GM10266 (cell line): ENCODE measurements at regions not wholly inside any gene's neighbourhood (a gene's known extent, or its start where the extent isn't known, plus 50 kb on each side); places are given as distances from the start of the nearest gene placed in this dataset.
"Not testable (repeated sequence)": the region's sequence is repeated elsewhere in the genome, so short reads cannot be mapped to it uniquely, and the experiment has no call there.

Source experiments
- DNase-seq: peaks from one replicate; pipeline ENCODE4 v3.0.0; 2012; ENCODE audit errors: extremely low spot score
- TF ChIP-seq, protein P1 (sequence below): IDR thresholded peaks from 2 replicates; pipeline ENCODE4 v1.5.1; 2012; ENCODE audit warnings: mild to moderate bottlenecking, low read depth; ENCODE audit not compliant: control insufficient read depth, insufficient read depth; ENCODE audit errors: missing control alignments

DNA sequence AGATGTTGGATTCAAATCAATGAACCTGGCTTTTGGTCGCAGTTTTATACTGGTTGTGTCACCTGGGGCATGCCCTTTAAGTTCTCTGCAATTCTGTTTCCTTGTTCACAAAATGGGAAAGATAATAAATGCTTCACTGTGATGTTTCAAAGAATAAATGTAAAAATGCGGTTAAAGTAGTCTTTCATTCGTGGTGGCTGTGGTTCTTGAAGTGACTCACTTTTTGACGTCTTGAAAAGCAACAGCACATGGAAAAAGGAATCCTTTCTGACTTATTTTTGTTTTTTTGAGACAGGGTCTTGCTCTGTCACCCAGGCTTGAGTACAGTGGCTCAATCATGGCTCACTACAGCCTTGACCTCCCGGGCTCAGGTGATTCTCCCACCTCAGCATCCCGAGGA, 88.4 kb upstream of the SLIT3 start:
- TF ChIP-seq, protein P1, sequence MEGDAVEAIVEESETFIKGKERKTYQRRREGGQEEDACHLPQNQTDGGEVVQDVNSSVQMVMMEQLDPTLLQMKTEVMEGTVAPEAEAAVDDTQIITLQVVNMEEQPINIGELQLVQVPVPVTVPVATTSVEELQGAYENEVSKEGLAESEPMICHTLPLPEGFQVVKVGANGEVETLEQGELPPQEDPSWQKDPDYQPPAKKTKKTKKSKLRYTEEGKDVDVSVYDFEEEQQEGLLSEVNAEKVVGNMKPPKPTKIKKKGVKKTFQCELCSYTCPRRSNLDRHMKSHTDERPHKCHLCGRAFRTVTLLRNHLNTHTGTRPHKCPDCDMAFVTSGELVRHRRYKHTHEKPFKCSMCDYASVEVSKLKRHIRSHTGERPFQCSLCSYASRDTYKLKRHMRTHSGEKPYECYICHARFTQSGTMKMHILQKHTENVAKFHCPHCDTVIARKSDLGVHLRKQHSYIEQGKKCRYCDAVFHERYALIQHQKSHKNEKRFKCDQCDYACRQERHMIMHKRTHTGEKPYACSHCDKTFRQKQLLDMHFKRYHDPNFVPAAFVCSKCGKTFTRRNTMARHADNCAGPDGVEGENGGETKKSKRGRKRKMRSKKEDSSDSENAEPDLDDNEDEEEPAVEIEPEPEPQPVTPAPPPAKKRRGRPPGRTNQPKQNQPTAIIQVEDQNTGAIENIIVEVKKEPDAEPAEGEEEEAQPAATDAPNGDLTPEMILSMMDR: no peak
- no peak for DNase-seq

DNA sequence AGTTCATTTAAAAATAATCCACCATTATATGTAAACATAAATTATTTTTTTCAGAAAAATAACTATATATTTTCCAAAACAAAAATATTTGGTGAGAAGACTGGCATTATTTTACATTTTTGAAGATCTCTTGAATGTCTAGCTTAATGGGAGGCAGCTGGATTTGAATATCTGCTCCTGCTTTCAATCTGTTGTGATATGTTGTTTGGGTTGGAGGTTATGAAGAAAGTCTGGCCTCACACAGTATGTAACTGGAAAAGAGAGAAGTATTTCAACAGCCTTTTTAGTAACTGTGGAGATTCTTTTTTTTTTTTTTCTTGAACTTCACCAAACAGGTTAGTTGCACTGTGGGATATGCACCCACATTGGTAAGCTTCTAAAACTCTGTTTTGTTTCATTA, 84.7 kb upstream of the SLIT3 start:
- DNase-seq: no peak

GRCh38 chr5:169384661-169385060, 83.7 kb upstream of the SLIT3 start:
- no peak for DNase-seq
- TF ChIP-seq, protein P1: no peak

More for the DNA sequence above, 84.7 kb upstream of the SLIT3 start:
- TF ChIP-seq, protein P1: no peak

DNA sequence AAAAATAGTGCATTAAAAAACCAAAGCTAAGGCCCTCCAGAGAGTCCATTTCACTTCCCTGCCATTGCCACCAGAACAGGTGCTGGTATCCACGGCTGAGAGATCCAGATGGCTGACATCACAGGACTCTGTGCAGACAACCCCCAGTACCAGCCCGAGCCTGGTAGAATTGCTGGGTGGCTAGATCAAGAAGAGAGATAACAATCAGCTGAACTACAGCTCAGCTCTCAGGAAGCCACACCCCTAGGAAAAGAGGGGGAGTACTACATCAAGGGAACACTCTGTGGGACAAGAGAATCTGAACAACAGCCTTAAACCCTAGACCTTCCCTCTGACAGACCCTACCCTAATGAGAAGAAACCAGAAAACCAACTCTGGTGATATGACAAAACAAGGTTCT, 73.8 kb upstream of the SLIT3 start:
- TF ChIP-seq, protein P1: no peak
- DNase-seq: no peak

DNA sequence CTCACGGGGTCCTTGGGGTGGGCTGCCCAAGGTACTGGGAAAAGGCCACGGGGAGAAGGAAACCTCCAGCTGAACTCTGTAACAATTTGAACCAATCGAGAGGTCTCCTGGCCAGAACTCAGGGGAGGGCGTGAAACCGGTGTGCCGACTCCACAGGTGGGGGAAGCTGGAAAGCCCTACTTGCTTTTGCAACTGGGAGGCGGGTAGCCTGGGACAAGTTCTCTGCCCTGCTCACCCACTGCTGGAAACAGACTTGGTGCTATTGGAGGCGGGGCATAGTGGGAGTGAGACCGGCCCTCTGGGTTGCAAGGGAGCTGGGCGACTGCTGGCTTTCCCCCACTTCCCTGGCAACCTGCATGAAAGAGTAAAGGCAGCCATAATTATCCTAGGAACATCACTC, 73.2 kb upstream of the SLIT3 start:
- DNase-seq: no peak
- TF ChIP-seq, protein P1: no peak

DNA sequence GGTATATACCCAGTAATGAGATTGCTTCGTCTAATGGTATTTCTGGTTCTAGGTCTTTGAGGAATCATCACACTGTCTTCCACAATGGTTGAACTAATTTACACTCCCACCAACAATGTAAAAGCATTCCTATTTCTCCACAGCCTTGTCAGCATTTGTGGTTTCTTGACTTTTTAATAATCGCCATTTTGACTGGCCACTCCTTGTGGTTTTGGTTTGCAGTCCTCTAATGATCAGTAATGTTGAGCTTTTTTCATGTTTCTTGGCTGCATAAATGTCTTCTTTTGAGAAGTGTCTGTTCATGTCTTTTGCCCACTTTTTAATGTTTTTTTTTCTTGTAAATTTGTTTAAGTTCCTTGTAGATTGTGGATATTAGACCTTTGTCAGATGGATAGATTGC, 70.9 kb upstream of the SLIT3 start:
- DNase-seq: not testable (repeated sequence)

DNA sequence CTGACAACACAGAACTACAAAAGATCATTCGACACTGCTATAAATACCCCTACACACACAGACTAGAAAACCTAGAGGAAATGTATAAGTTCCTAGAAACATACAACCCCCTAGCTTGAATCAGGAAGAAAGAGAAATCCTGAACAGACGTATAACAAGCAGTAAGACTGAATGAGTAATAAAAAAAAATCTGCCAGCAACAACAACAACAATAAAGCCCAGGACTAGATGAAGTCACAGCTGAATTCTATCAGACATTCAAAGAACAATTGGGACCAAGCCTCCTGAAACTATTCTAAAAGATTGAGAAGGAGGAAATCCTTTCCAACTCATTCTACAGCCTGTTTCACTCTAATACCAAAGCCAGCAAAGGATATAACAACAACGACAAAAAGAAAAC, 68.2 kb upstream of the SLIT3 start:
- DNase-seq: no peak
- TF ChIP-seq, protein P1: no peak

DNA sequence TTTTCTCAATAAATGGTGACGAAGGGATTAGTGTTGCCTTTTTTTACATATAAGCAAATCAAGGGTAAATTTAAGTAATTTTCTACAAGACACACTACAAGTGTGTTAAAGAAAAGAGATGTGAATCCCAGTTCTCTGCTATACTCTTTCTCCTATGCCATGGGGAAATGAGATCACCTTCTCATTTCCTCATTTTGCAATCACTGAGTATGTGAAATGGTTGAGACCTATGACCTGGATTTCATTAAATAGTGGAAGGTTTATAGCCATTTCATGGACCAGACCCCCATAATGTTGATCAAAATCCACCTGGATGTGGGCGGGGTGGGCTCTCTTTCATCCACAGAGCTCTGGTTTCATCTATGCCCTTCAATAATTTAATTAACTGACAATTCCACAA, 66.9 kb upstream of the SLIT3 start:
- TF ChIP-seq, protein P1: no peak
- DNase-seq: no peak
